ENCODE measurements at regions not wholly inside any gene's neighbourhood (a gene's known extent, or its start where the extent isn't known, plus 50 kb on each side); places are given as distances from the start of the nearest gene placed in this dataset.

DNA sequence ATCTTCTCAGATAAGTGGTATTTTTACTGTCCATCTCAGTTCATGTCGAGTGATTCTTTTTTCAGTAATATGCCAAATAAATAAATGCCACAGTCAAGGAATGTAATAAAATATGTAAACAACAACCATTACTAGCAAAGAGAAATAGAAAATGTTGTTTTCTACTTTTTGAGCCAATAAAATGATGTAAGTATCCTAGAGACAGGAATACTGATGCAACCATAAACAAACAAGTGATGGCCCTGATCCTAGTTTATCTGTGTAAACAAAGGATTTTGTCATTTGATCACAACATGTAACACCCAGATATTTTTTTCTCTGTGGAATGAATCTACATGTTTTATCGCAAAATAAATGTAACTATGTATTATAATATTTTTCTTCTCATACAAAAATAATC, 1852.8 kb downstream of the EFNA5 start:
- Histone ChIP-seq H3K9me3 (no peaks in the 10 kb centered on the region), H3K36me3 (no peaks in the 10 kb centered on the region), H3K4me1 (no peaks in the 10 kb centered on the region), H3K27me3 (no peaks in the 10 kb centered on the region), H3K4me3 (no peak overlapping the region), H3K27ac (no peak overlapping the region)
- TF ChIP-seq, protein P1, sequence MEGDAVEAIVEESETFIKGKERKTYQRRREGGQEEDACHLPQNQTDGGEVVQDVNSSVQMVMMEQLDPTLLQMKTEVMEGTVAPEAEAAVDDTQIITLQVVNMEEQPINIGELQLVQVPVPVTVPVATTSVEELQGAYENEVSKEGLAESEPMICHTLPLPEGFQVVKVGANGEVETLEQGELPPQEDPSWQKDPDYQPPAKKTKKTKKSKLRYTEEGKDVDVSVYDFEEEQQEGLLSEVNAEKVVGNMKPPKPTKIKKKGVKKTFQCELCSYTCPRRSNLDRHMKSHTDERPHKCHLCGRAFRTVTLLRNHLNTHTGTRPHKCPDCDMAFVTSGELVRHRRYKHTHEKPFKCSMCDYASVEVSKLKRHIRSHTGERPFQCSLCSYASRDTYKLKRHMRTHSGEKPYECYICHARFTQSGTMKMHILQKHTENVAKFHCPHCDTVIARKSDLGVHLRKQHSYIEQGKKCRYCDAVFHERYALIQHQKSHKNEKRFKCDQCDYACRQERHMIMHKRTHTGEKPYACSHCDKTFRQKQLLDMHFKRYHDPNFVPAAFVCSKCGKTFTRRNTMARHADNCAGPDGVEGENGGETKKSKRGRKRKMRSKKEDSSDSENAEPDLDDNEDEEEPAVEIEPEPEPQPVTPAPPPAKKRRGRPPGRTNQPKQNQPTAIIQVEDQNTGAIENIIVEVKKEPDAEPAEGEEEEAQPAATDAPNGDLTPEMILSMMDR (IDR thresholded peaks at IDR 0.05): no peak
- no peak for DNase-seq
- ATAC-seq: no peak
- intact Hi-C loops (cut with DNase I): no loop called here

DNA sequence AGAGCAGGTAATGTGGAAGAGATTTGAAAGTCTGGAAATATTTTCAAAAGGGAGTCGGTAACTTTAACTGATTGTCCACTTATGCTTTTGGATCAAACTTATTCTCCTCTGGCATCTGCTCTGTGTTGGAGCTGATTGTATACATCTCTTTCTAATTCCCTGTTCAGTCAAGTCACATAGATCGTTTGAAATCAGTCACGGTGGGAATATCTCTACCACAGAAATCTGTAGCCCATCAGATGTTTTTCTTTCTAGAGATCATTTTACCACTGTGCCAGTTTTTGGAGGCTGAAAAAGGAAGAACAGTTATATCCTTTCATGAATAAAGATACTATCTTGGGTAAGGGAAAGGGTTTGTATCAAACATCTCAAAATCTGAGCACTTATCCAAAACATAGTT, 1853.3 kb downstream of the EFNA5 start:
- H3K27me3 ChIP-seq: no peaks in the 10 kb centered on the region
- DNase-seq (no peak), ATAC-seq (no peak)
- TF ChIP-seq, protein P1 (IDR thresholded peaks at IDR 0.05): no peak
- H3K4me1 ChIP-seq: no peaks in the 10 kb centered on the region
- intact Hi-C loops (cut with DNase I): no loop called here
- no peak overlapping the region for H3K27ac ChIP-seq
- H3K4me3 ChIP-seq: no peak overlapping the region
- H3K36me3 ChIP-seq: no peaks in the 10 kb centered on the region
- H3K9me3 ChIP-seq: no peaks in the 10 kb centered on the region

DNA sequence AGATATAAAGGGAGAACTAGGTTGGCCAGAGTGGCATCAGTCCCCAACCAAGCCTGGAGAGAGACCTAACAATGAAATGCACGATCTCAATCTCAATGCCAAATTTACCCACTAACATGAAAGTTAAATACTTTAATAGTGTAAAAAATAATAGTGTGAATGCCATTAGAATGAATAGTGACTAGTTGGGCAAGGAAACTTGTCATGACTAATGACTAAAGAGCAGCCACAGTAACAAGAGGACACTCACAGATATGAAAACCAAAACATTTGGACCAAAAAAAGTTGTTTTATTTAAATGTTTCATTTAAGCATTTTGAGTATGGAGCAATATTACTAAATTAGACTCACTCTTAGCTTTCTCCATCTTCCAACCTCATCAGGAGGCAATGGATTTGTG, 1853.8 kb downstream of the EFNA5 start:
- no peaks in the 10 kb centered on the region for H3K9me3 ChIP-seq
- TF ChIP-seq, protein P1 (IDR thresholded peaks at IDR 0.05): no peak
- H3K36me3 ChIP-seq: no peaks in the 10 kb centered on the region
- intact Hi-C loops (cut with DNase I): no loop called here
- H3K27me3 ChIP-seq: no peaks in the 10 kb centered on the region
- no peak for ATAC-seq
- H3K27ac ChIP-seq: no peak overlapping the region
- no peak overlapping the region for H3K4me3 ChIP-seq
- DNase-seq: no peak
- no peaks in the 10 kb centered on the region for H3K4me1 ChIP-seq

DNA sequence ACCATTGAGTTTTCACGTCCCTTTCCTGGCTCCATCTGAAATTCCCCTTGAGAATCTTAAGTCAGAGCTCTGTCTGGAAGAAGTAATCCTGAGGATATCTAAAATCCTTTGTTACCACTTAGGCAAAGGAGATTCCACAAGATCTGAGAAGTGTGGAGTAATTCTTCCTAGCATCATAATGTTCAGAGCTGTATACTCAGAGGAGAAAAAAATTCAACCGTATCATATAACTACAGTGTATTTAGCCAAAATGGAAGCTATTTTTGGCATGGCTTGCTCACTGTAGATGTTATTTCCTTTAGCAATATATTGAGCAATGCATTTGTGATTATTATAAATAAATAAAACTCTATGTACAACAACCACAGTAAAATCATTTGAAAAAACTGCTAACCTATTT, 1858.4 kb downstream of the EFNA5 start:
- H3K27ac ChIP-seq: no peak overlapping the region
- TF ChIP-seq, protein P1 (IDR thresholded peaks at IDR 0.05): no peak
- intact Hi-C loops (cut with DNase I): no loop called here
- H3K4me1 ChIP-seq: no peaks in the 10 kb centered on the region
- no peak overlapping the region for H3K4me3 ChIP-seq
- no peaks in the 10 kb centered on the region for H3K9me3 ChIP-seq
- no peaks in the 10 kb centered on the region for H3K27me3 ChIP-seq
- H3K36me3 ChIP-seq: no peaks in the 10 kb centered on the region
- ATAC-seq (no peak), DNase-seq (no peak)

DNA sequence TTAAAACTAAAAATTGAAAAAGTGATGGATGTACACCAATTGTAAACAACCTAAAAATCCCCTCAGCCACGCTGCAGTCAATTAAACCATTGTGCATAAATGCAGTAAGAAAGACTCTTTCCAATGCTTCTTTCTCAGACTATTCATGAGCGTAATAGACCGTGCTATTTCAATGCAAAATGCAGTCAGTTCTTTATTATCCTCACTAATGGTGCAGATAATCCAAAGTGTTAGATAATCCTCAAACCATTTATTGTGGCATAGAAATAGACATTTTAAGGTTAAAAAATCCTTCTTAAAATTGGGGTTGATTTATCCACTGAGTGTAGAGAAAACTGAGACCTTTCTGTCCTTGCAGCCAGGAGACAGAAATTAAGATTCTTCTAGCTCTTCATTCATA, 1862.8 kb downstream of the EFNA5 start:
- intact Hi-C loops (cut with DNase I): no loop called here
- ATAC-seq (no peak), DNase-seq (no peak)
- Histone ChIP-seq H3K9me3 (no peaks in the 10 kb centered on the region), H3K27ac (no peak overlapping the region), H3K27me3 (no peaks in the 10 kb centered on the region), H3K4me1 (no peaks in the 10 kb centered on the region), H3K4me3 (no peak overlapping the region), H3K36me3 (no peaks in the 10 kb centered on the region)
- TF ChIP-seq, protein P1 (IDR thresholded peaks at IDR 0.05): no peak

DNA sequence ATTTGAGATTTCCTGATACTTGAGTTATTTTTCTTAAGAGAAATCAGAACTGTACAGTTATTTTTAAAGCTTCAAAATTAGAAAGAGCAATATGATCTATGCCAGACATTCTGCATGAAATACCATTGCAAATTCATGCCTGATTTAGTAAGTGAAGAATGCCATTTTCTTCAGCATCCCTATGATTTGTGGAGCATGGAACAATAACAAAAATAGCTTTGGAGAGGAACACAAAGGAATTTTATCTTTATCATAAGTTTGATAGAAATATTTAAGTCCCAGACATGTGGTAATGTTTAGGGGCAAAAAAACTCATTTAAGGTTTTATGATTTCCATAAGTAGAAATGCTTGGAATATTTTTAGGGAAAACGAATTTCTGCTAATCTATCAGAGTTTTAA, 1863.4 kb downstream of the EFNA5 start:
- DNase-seq (no peak), ATAC-seq (no peak)
- H3K36me3 ChIP-seq: no peaks in the 10 kb centered on the region
- H3K4me3 ChIP-seq: no peak overlapping the region
- H3K4me1 ChIP-seq: no peaks in the 10 kb centered on the region
- no peaks in the 10 kb centered on the region for H3K9me3 ChIP-seq
- intact Hi-C loops (cut with DNase I): no loop called here
- TF ChIP-seq, protein P1 (IDR thresholded peaks at IDR 0.05): no peak
- no peak overlapping the region for H3K27ac ChIP-seq
- H3K27me3 ChIP-seq: no peaks in the 10 kb centered on the region
